H1 (cell line): ENCODE measurements at regions not wholly inside any gene's neighbourhood (a gene's known extent, or its start where the extent isn't known, plus 50 kb on each side); places are given as distances from the start of the nearest gene placed in this dataset.

Experiments
- RAD21 ChIP-seq, 2 experiments: IDR thresholded peaks in 1 of 2; conservative IDR thresholded peaks in 1 of 2; 2 replicates each; pipeline ENCODE4 v1.6.1; 2011; ENCODE audit warnings: low read depth in 2 of 2, low read length in 2 of 2, improper control_type of control experiment in 1 of 2, inconsistent platforms in 1 of 2, mild to moderate bottlenecking in 1 of 2, moderate library complexity in 1 of 2
- TF ChIP-seq, protein P1 (sequence below): fragments of 300-600 bp; sonication (generic); IDR thresholded peaks from 2 replicates; pipeline ENCODE4 v1.7.1; 2012; ENCODE audit warnings: low read length, moderate library complexity, mild to moderate bottlenecking, inconsistent platforms; ENCODE audit not compliant: insufficient replicate concordance

DNA sequence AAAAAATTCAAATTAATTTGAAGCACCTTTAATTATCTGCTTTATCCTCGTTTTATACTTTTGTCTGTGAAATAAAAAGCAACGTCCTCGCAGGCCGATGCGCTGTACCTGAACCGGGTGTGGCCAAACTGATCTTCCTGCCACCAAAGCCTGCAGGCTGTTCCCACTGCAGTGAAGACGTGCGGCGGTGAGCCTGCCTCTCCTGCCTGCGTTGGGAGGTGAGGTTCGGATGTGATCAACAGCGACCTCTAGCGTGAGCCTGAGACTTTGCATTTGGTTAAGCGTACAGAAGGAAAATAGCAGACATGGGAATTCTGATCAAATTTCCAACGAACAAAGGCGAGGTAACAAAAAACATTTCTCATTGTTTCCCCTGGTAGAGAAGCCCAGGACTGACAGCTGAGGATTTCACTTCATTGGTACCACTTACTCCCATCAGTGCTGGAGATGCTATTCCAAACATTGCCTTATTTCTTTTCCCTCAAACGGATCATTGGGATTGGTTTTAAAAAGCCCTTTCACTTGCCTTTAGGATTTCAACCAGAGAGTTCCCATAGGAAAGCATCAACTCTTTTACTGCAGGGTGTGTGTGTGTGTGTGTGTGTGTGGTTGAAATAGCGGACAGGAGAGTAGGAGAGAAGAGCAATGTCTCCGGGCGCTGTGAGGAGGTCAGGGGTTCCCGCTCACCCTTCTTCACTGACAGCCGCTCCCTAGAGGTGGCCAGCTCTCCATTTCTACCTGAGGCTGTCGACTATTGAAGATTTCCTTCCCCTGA lies 56.6 kb upstream of the CCN6 start (continued):
- TF ChIP-seq, protein P1, sequence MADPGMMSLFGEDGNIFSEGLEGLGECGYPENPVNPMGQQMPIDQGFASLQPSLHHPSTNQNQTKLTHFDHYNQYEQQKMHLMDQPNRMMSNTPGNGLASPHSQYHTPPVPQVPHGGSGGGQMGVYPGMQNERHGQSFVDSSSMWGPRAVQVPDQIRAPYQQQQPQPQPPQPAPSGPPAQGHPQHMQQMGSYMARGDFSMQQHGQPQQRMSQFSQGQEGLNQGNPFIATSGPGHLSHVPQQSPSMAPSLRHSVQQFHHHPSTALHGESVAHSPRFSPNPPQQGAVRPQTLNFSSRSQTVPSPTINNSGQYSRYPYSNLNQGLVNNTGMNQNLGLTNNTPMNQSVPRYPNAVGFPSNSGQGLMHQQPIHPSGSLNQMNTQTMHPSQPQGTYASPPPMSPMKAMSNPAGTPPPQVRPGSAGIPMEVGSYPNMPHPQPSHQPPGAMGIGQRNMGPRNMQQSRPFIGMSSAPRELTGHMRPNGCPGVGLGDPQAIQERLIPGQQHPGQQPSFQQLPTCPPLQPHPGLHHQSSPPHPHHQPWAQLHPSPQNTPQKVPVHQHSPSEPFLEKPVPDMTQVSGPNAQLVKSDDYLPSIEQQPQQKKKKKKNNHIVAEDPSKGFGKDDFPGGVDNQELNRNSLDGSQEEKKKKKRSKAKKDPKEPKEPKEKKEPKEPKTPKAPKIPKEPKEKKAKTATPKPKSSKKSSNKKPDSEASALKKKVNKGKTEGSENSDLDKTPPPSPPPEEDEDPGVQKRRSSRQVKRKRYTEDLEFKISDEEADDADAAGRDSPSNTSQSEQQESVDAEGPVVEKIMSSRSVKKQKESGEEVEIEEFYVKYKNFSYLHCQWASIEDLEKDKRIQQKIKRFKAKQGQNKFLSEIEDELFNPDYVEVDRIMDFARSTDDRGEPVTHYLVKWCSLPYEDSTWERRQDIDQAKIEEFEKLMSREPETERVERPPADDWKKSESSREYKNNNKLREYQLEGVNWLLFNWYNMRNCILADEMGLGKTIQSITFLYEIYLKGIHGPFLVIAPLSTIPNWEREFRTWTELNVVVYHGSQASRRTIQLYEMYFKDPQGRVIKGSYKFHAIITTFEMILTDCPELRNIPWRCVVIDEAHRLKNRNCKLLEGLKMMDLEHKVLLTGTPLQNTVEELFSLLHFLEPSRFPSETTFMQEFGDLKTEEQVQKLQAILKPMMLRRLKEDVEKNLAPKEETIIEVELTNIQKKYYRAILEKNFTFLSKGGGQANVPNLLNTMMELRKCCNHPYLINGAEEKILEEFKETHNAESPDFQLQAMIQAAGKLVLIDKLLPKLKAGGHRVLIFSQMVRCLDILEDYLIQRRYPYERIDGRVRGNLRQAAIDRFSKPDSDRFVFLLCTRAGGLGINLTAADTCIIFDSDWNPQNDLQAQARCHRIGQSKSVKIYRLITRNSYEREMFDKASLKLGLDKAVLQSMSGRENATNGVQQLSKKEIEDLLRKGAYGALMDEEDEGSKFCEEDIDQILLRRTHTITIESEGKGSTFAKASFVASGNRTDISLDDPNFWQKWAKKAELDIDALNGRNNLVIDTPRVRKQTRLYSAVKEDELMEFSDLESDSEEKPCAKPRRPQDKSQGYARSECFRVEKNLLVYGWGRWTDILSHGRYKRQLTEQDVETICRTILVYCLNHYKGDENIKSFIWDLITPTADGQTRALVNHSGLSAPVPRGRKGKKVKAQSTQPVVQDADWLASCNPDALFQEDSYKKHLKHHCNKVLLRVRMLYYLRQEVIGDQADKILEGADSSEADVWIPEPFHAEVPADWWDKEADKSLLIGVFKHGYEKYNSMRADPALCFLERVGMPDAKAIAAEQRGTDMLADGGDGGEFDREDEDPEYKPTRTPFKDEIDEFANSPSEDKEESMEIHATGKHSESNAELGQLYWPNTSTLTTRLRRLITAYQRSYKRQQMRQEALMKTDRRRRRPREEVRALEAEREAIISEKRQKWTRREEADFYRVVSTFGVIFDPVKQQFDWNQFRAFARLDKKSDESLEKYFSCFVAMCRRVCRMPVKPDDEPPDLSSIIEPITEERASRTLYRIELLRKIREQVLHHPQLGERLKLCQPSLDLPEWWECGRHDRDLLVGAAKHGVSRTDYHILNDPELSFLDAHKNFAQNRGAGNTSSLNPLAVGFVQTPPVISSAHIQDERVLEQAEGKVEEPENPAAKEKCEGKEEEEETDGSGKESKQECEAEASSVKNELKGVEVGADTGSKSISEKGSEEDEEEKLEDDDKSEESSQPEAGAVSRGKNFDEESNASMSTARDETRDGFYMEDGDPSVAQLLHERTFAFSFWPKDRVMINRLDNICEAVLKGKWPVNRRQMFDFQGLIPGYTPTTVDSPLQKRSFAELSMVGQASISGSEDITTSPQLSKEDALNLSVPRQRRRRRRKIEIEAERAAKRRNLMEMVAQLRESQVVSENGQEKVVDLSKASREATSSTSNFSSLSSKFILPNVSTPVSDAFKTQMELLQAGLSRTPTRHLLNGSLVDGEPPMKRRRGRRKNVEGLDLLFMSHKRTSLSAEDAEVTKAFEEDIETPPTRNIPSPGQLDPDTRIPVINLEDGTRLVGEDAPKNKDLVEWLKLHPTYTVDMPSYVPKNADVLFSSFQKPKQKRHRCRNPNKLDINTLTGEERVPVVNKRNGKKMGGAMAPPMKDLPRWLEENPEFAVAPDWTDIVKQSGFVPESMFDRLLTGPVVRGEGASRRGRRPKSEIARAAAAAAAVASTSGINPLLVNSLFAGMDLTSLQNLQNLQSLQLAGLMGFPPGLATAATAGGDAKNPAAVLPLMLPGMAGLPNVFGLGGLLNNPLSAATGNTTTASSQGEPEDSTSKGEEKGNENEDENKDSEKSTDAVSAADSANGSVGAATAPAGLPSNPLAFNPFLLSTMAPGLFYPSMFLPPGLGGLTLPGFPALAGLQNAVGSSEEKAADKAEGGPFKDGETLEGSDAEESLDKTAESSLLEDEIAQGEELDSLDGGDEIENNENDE, result no peak
- peak; percentile 100 for TF ChIP-seq RAD21 (IDR thresholded peaks at IDR 0.05 in 1 of 2, conservative IDR thresholded peaks at IDR 0.05 in 1 of 2; ENCODE audit: low read depth in 2 of 2, low read length in 2 of 2)
